Karpas-422 (cell line): ENCODE measurements at regions not wholly inside any gene's neighbourhood (a gene's known extent, or its start where the extent isn't known, plus 50 kb on each side); places are given as distances from the start of the nearest gene placed in this dataset.

ENCODE experiments used
- DNase-seq: peaks from one replicate; pipeline ENCODE4 v3.0.0-alpha.2; 2015
- H2AFZ ChIP-seq: fragments of 200-600 bp; sonication (generic); 2 replicates; pipeline ENCODE4 v1.6.1; 2014; ENCODE audit warnings: antibody characterized with exemption, low read length, mixed read lengths
- H3K27ac ChIP-seq: fragments of 200-600 bp; sonication (generic); 2 replicates; pipeline ENCODE4 v1.5.1; 2014; ENCODE audit warnings: mild to moderate bottlenecking, low read length, moderate library complexity
- H3K27me3 ChIP-seq: fragments of 200-600 bp; sonication (generic); 2 replicates; pipeline ENCODE4 v1.6.1; 2014; ENCODE audit warnings: low read length, mixed read lengths
- H3K36me3 ChIP-seq: fragments of 200-600 bp; sonication (generic); 2 replicates; pipeline ENCODE4 v1.6.1; 2014; ENCODE audit warnings: low read length, mixed read lengths; ENCODE audit not compliant: insufficient read depth
- H3K4me1 ChIP-seq: fragments of 200-600 bp; sonication (generic); 2 replicates; pipeline ENCODE4 v1.6.1; 2014; ENCODE audit warnings: mild to moderate bottlenecking, low read length, mixed read lengths
- H3K4me2 ChIP-seq: fragments of 200-600 bp; sonication (generic); 2 replicates; pipeline ENCODE4 v1.6.1; 2014; ENCODE audit warnings: low read length, low read depth, mild to moderate bottlenecking; ENCODE audit not compliant: poor library complexity, severe bottlenecking
- H3K4me3 ChIP-seq: fragments of 200-600 bp; sonication (generic); 2 replicates; pipeline ENCODE4 v1.5.1; 2014; ENCODE audit warnings: mild to moderate bottlenecking, antibody characterized with exemption, low read length, mixed read lengths
- H3K79me2 ChIP-seq: fragments of 200-600 bp; sonication (generic); 2 replicates; pipeline ENCODE4 v1.6.1; 2014; ENCODE audit warnings: mild to moderate bottlenecking, low read length, mixed read lengths
- H3K9ac ChIP-seq: fragments of 200-600 bp; sonication (generic); 2 replicates; pipeline ENCODE4 v1.6.0; 2014; ENCODE audit warnings: low read length
- H3K9me2 ChIP-seq: fragments of 200-600 bp; sonication (generic), shearing (Covaris generic); replicated peaks from 2 replicates; pipeline ENCODE4 v1.6.0; 2014; ENCODE audit warnings: mild to moderate bottlenecking, low read length, moderate library complexity; ENCODE audit not compliant: insufficient read depth
- H3K9me3 ChIP-seq: fragments of 300-700, 200-600 bp; sonication (generic); 2 replicates; pipeline ENCODE4 v1.6.1; 2014; ENCODE audit warnings: low read length, mixed read lengths
- H4K20me1 ChIP-seq: fragments of 200-600 bp; sonication (generic); 2 replicates; pipeline ENCODE4 v1.6.1; 2014; ENCODE audit warnings: mild to moderate bottlenecking, antibody characterized with exemption, low read length, low read depth; ENCODE audit not compliant: insufficient read depth

DNA sequence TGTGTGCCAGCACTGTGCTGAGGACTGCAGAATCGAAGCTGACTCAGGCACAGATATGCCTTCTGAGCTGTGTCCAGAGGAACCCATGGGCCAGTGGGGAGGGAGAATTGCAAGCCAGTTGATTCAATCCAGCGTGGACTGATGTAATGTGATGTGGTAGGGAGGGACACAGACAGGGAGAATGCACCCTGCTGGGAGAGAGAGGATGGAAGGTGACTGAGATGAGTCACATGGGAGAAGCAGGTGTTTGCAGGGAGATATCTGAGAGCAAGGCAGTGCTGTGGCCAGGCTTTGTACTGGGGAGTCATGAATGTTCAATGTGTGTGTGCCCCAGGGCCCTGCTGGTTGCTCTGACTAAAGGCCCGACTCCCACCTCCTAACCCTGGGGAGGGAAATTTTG, 75.7 kb downstream of the IRX1 start:
- no peaks in the 10 kb centered on the region for H3K79me2 ChIP-seq
- H2AFZ ChIP-seq: no peak overlapping the region
- no peaks in the 10 kb centered on the region for H3K27me3 ChIP-seq
- no peaks in the 10 kb centered on the region for H3K36me3 ChIP-seq
- H3K9ac ChIP-seq: no peak overlapping the region
- H3K9me2 ChIP-seq: no peaks in the 10 kb centered on the region
- H3K4me2 ChIP-seq: no peak overlapping the region
- H3K4me1 ChIP-seq: no peaks in the 10 kb centered on the region
- H3K9me3 ChIP-seq: no peaks in the 10 kb centered on the region
- H3K27ac ChIP-seq: no peak overlapping the region
- H4K20me1 ChIP-seq: no peaks in the 10 kb centered on the region
- no peak for DNase-seq
- H3K4me3 ChIP-seq: no peak overlapping the region

DNA sequence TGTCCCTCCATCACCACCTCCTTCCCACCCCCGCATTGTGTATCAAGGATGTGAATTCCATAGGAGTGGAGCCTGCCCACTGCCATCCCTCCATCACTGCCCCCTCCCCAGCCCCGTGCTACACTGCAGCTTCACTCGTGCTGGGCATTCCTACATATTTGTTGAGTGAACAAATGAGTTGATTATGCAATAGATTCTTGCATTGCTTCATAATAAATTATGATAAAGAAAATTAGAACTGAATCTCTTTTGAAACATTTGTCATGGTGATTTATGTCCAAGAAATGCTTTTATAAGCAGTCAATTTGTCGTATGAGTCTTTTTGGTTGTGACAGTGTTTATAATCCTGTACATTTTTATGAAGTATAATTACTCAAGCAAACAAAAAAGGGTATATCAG, 83.2 kb downstream of the IRX1 start:
- Histone ChIP-seq H3K9me3 (peaks cover 10% of the 10 kb centered on the region), H3K27ac (no peak overlapping the region), H3K4me1 (no peaks in the 10 kb centered on the region), H2AFZ (no peak overlapping the region), H3K4me3 (no peak overlapping the region), H3K79me2 (no peaks in the 10 kb centered on the region), H3K4me2 (no peak overlapping the region), H4K20me1 (no peaks in the 10 kb centered on the region), H3K36me3 (no peaks in the 10 kb centered on the region), H3K9ac (no peak overlapping the region), H3K9me2 (no peaks in the 10 kb centered on the region), H3K27me3 (no peaks in the 10 kb centered on the region)
- no peak for DNase-seq

DNA sequence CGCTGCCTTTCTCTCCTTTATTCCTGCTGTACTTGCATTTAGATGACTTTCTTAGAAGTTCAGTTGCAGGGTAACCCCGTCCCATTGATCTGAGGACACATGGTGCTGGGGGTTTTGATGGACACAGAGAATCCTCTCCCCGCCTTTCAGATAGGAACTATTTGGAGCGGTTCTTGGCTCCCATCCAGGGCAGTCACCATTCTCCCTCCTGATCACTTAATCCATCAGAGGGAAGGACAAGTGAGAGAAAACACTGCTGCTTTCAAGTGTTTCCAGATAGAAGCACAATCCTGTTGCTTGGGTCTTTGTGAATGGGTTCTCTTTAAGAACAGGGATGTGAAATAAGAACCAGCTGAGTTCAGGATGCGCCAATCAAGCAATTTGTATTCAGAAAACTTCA, 85.2 kb downstream of the IRX1 start:
- Histone ChIP-seq H3K36me3 (no peaks in the 10 kb centered on the region), H3K27me3 (no peaks in the 10 kb centered on the region), H3K4me1 (no peaks in the 10 kb centered on the region), H3K9ac (no peak overlapping the region), H3K9me3 (peaks cover 10% of the 10 kb centered on the region), H2AFZ (no peak overlapping the region), H3K4me2 (no peak overlapping the region), H4K20me1 (no peaks in the 10 kb centered on the region), H3K27ac (no peak overlapping the region), H3K79me2 (no peaks in the 10 kb centered on the region), H3K9me2 (no peaks in the 10 kb centered on the region), H3K4me3 (no peak overlapping the region)
- no peak for DNase-seq

DNA sequence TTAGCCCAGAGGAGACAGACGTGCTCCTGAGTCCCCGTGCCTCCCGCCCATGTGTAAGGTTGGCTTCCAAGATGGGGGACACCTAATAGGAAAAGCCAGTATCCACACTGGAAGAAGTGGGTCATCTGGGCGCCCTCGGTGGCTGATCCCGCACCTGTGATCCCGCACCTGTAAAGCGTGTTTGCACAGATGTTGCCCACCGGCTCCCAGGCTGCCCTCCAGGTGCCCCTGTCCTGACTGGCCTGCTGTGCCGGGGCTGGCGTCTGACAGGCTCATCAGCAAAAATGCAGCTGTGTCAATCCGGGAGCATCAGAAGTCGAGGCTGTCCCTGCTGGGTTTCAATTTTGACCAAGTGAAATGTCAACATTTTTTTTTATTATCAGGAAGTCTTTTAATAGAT, 88.5 kb downstream of the IRX1 start:
- no peaks in the 10 kb centered on the region for H3K79me2 ChIP-seq
- H3K27ac ChIP-seq: no peak overlapping the region
- H3K9me2 ChIP-seq: no peaks in the 10 kb centered on the region
- no peak for DNase-seq
- no peaks in the 10 kb centered on the region for H3K27me3 ChIP-seq
- no peak overlapping the region for H3K9ac ChIP-seq
- H4K20me1 ChIP-seq: no peaks in the 10 kb centered on the region
- peaks cover 8% of the 10 kb centered on the region for H3K9me3 ChIP-seq
- no peaks in the 10 kb centered on the region for H3K36me3 ChIP-seq
- H2AFZ ChIP-seq: no peak overlapping the region
- H3K4me1 ChIP-seq: no peaks in the 10 kb centered on the region
- no peak overlapping the region for H3K4me2 ChIP-seq
- H3K4me3 ChIP-seq: no peak overlapping the region

DNA sequence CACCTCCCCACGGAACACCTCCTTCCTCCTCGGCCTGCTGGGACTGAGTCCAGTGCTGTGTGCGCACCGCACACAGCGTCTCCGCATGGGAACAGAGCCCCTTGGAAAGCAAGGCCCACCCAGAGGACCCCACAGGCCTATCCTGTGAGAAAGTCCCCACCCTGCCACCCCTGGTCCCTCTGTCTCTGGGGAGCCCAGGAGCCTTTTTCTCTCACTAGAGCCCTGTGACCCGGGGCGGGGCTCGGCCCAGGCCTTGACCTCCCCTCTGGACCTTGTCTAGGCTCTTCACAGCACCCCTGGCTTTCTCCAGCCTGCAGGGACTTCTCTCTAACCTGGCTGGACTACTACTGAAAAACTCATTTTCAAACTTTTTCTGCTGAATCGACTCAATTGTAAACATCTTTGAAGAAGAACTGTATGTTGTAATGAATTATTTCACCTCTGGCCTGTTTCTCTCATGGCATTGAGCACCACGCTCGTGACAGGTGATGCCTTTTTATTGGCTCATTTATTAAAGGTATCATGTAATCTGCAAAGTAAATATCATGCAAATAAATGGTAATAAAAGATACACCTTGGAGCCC, 89.2 kb downstream of the IRX1 start:
- H3K4me2 ChIP-seq: no peak overlapping the region
- no peak overlapping the region for H3K4me3 ChIP-seq
- no peaks in the 10 kb centered on the region for H3K27me3 ChIP-seq
- no peak overlapping the region for H3K27ac ChIP-seq
- no peak overlapping the region for H2AFZ ChIP-seq
- no peaks in the 10 kb centered on the region for H3K4me1 ChIP-seq
- H3K9me3 ChIP-seq: peaks cover 10% of the 10 kb centered on the region
- no peaks in the 10 kb centered on the region for H3K9me2 ChIP-seq
- DNase-seq: no peak
- H3K79me2 ChIP-seq: no peaks in the 10 kb centered on the region
- no peaks in the 10 kb centered on the region for H4K20me1 ChIP-seq
- H3K36me3 ChIP-seq: no peaks in the 10 kb centered on the region
- H3K9ac ChIP-seq: no peak overlapping the region

DNA sequence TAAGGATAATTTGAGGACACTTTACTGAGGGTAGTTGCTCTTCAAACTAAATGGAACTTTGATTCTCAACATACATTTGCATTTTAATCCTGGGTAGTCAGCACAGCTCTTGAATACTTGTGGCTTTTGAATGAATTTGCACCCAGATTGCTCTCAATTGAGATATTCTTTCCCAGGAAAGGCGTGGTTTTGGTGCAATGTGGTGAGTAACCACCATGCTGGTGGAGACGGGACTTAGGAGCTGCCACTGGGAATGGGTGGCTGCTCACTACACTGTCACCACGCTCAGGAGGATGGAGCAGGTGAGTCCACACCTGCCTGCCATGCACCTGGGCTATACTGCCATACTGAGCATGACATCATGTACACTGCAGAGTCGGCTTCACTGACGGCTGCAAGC, 99.2 kb downstream of the IRX1 start:
- no peaks in the 10 kb centered on the region for H3K27me3 ChIP-seq
- H3K4me2 ChIP-seq: no peak overlapping the region
- H3K4me1 ChIP-seq: no peaks in the 10 kb centered on the region
- H4K20me1 ChIP-seq: no peaks in the 10 kb centered on the region
- no peak overlapping the region for H3K9ac ChIP-seq
- no peak overlapping the region for H3K4me3 ChIP-seq
- DNase-seq: no peak
- H3K79me2 ChIP-seq: no peaks in the 10 kb centered on the region
- no peak overlapping the region for H3K27ac ChIP-seq
- H3K9me2 ChIP-seq: no peaks in the 10 kb centered on the region
- peaks cover 36% of the 10 kb centered on the region for H3K9me3 ChIP-seq
- H2AFZ ChIP-seq: no peak overlapping the region
- no peaks in the 10 kb centered on the region for H3K36me3 ChIP-seq

DNA sequence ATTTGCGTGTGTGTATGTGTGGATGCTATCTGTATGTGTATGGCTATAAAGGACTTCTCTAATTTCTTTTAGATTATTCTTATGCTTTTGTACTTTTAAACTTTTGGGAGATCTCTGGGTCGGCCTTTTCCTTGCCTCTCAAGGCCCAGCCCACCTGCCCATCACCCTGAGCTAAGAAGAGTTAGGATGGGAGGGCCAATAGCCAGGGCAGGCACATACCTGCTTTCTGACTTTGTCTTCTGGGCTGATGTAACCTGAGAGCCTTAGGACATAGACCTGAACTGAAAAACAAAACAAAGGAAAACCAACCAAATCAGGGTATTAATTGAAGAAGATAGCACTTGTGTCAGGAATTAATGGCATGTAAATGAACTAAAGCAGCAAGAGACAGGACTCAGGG, 100.2 kb downstream of the IRX1 start:
- Histone ChIP-seq H3K4me3 (no peak overlapping the region), H2AFZ (no peak overlapping the region), H3K27me3 (no peaks in the 10 kb centered on the region), H4K20me1 (no peaks in the 10 kb centered on the region), H3K9me2 (no peaks in the 10 kb centered on the region), H3K9ac (no peak overlapping the region), H3K4me2 (no peak overlapping the region), H3K79me2 (no peaks in the 10 kb centered on the region), H3K36me3 (no peaks in the 10 kb centered on the region), H3K27ac (no peak overlapping the region), H3K4me1 (no peaks in the 10 kb centered on the region), H3K9me3 (peaks cover 36% of the 10 kb centered on the region)
- no peak for DNase-seq

DNA sequence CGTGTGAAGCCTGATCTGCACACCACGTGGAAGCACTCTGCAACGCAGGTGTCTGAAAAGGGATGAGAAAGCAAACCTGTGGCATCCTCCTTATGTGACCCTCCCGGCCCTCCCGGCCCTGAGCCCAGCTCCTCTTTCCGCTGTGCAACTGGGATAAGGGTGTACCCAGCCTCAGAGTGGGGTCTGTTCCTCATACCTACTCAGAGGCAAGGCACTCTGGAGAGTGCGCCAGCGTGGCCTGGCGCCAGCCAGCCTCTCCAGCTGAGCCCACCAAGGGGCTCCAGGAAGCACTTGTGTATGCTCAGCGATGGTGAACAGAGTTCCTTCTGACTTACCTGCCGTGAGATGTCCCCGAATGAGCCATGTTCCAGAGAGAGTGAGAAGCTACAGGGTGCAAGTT, 102.8 kb downstream of the IRX1 start:
- H3K9me3 ChIP-seq: peaks cover 37% of the 10 kb centered on the region
- H2AFZ ChIP-seq: no peak overlapping the region
- H3K9me2 ChIP-seq: no peaks in the 10 kb centered on the region
- no peaks in the 10 kb centered on the region for H3K36me3 ChIP-seq
- no peak overlapping the region for H3K4me2 ChIP-seq
- H3K4me1 ChIP-seq: no peaks in the 10 kb centered on the region
- H3K79me2 ChIP-seq: no peaks in the 10 kb centered on the region
- no peaks in the 10 kb centered on the region for H4K20me1 ChIP-seq
- H3K4me3 ChIP-seq: no peak overlapping the region
- no peak overlapping the region for H3K27ac ChIP-seq
- DNase-seq: no peak
- H3K9ac ChIP-seq: no peak overlapping the region
- H3K27me3 ChIP-seq: no peaks in the 10 kb centered on the region

DNA sequence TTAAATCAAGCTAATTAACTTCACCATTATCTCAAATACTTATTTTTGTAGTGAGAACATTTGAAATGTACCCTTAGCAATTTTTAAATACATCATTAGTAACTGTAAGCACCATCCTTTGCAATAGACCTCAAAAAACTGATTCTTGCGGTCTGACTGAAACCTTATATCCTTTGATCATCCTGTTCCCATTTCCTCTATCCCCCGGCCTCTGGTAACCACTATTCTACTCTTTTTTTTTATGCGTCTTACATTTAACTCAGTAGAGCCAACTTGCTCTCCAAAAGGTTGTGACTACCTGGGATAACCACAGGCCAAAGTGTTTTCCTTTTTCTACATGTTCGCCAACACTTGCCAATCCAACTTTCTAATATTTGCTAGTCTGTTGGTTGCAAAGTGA, 106.1 kb downstream of the IRX1 start:
- Histone ChIP-seq H3K9ac (no peak overlapping the region), H3K4me3 (no peak overlapping the region), H3K9me3 (peaks cover 40% of the 10 kb centered on the region), H3K27ac (no peak overlapping the region), H3K4me2 (no peak overlapping the region), H4K20me1 (no peaks in the 10 kb centered on the region), H3K4me1 (no peaks in the 10 kb centered on the region), H3K36me3 (no peaks in the 10 kb centered on the region), H2AFZ (no peak overlapping the region), H3K79me2 (no peaks in the 10 kb centered on the region), H3K27me3 (no peaks in the 10 kb centered on the region), H3K9me2 (no peaks in the 10 kb centered on the region)
- no peak for DNase-seq
